ENCODE measurements at regions not wholly inside any gene's neighbourhood (a gene's known extent, or its start where the extent isn't known, plus 50 kb on each side); places are given as distances from the start of the nearest gene placed in this dataset.

GRCh38 chr3:192060160-192060781 is 599.3 kb downstream of the PYDC2 start:
- H3K4me3 ChIP-seq = no peak overlapping the region
- intact Hi-C loops (cut with DNase I) = no loop called here
- no peaks in the 10 kb centered on the region for H3K4me1 ChIP-seq (ENCODE audit: insufficient read depth)
- no peak for DNase-seq
- H3K36me3 ChIP-seq = no peaks in the 10 kb centered on the region
- no peaks in the 10 kb centered on the region for H3K27me3 ChIP-seq
- 54 to 62% (median 57%) methylated on average over 3 of the region's 3 CpGs for WGBS, 3 donors
- H3K9me3 ChIP-seq = no peaks in the 10 kb centered on the region
- TF ChIP-seq CTCF (IDR thresholded peaks at IDR 0.05) = no peak
- no peak for TF ChIP-seq POLR2A (IDR thresholded peaks at IDR 0.05)
- TF ChIP-seq EP300 (IDR thresholded peaks at IDR 0.05) = no peak
- no peak overlapping the region for H3K27ac ChIP-seq

- TF ChIP-seq CTCF (IDR thresholded peaks at IDR 0.05) = no peak
- no peak for TF ChIP-seq POLR2A (IDR thresholded peaks at IDR 0.05)
- no peak for TF ChIP-seq EP300 (IDR thresholded peaks at IDR 0.05)
- DNase-seq = no peak
- WGBS, 3 donors = 89 to 96% (median 95%) methylated on average over 2 of the region's 2 CpGs
- intact Hi-C loops (cut with DNase I) = no loop called here
- H3K4me3 ChIP-seq = no peak overlapping the region
- no peaks in the 10 kb centered on the region for H3K36me3 ChIP-seq
- no peaks in the 10 kb centered on the region for H3K27me3 ChIP-seq
- H3K4me1 ChIP-seq (ENCODE audit: insufficient read depth) = no peaks in the 10 kb centered on the region
- no peak overlapping the region for H3K27ac ChIP-seq
- no peaks in the 10 kb centered on the region for H3K9me3 ChIP-seq
Observed at GRCh38 chr3:192061426-192061825, 600.5 kb downstream of the PYDC2 start.

DNA sequence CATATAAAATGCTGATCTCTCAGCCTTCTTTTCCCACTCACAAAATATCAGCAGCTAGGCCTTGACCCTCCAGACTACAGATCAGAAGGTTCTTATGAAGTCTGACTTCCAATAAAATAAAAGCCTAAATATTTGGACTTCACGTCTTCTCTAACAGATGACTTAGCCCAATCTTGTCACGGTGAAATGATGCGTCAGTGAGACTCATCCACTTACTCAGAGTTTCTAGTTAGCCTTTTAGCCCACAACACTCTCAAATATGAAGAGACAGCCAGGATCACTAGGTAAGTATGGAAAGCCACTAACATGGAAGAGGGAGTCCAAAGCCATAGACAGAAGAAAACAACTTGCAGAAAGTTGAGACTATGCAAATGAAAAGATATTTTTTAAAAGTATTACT is 601.2 kb downstream of the PYDC2 start:
- DNase-seq = no peak
- no peak overlapping the region for H3K4me3 ChIP-seq
- intact Hi-C loops (cut with DNase I) = no loop called here
- no peaks in the 10 kb centered on the region for H3K4me1 ChIP-seq (ENCODE audit: insufficient read depth)
- WGBS, 3 donors = 59 to 78% (median 59%) methylated on average over 3 of the region's 3 CpGs
- H3K27ac ChIP-seq = no peak overlapping the region
- no peaks in the 10 kb centered on the region for H3K36me3 ChIP-seq
- H3K9me3 ChIP-seq = no peaks in the 10 kb centered on the region
- TF ChIP-seq CTCF (IDR thresholded peaks at IDR 0.05) = no peak
- no peak for TF ChIP-seq EP300 (IDR thresholded peaks at IDR 0.05)
- TF ChIP-seq POLR2A (IDR thresholded peaks at IDR 0.05) = no peak
- H3K27me3 ChIP-seq = no peaks in the 10 kb centered on the region

GRCh38 chr3:192063570-192063969 is 602.6 kb downstream of the PYDC2 start:
- no peaks in the 10 kb centered on the region for H3K27me3 ChIP-seq
- no peaks in the 10 kb centered on the region for H3K9me3 ChIP-seq
- TF ChIP-seq CTCF (IDR thresholded peaks at IDR 0.05) (no peak), POLR2A (IDR thresholded peaks at IDR 0.05) (no peak), EP300 (IDR thresholded peaks at IDR 0.05) (no peak)
- DNase-seq = no peak
- intact Hi-C loops (cut with DNase I) = no loop called here
- no peak overlapping the region for H3K4me3 ChIP-seq
- H3K27ac ChIP-seq = no peak overlapping the region
- H3K36me3 ChIP-seq = no peaks in the 10 kb centered on the region
- no peaks in the 10 kb centered on the region for H3K4me1 ChIP-seq (ENCODE audit: insufficient read depth)
- 59 to 80% (median 71%) methylated on average over 14 to 16 of the region's 16 CpGs for WGBS, 3 donors

Measured in ovary (tissue), 7 donors.